Lung (tissue), 11 donors: ENCODE measurements at regions not wholly inside any gene's neighbourhood (a gene's known extent, or its start where the extent isn't known, plus 50 kb on each side); places are given as distances from the start of the nearest gene placed in this dataset.

Source experiments
- ATAC-seq: fragments of 200-7000 bp; cut with Tn5 transposase; one replicate; pipeline ENCODE4 v1.9.1; 2020; ENCODE audit warnings: moderate number of reproducible peaks; ENCODE audit not compliant: insufficient read depth, low FRiP score
- DNase-seq, 3 donors: peaks; one replicate each; pipeline ENCODE4 v3.0.0-alpha.2; 2013 to 2017
- H3K27ac ChIP-seq, 2 donors: one replicate each; pipeline ENCODE4 v1.5.1; 2013; ENCODE audit warnings: mild to moderate bottlenecking in 2 of 2, moderate library complexity in 2 of 2, control low read depth in 1 of 2, inconsistent platforms in 1 of 2, low read depth in 1 of 2, low read length in 1 of 2
- H3K27me3 ChIP-seq, 3 donors: one replicate each; pipeline ENCODE4 v1.5.1; 2013; ENCODE audit warnings: low read length in 2 of 3; ENCODE audit not compliant: control insufficient read depth in 3 of 3, insufficient read depth in 3 of 3
- H3K36me3 ChIP-seq, 4 donors: one replicate each; pipeline ENCODE4 v1.5.1; 2013; ENCODE audit warnings: low read length in 4 of 4, mild to moderate bottlenecking in 1 of 4, moderate library complexity in 1 of 4; ENCODE audit not compliant: control insufficient read depth in 4 of 4, insufficient read depth in 4 of 4
- H3K4me1 ChIP-seq, 5 donors: one replicate each; pipeline ENCODE4 v1.5.1; 2013; ENCODE audit warnings: low read length in 5 of 5, mild to moderate bottlenecking in 2 of 5, moderate library complexity in 1 of 5; ENCODE audit not compliant: control insufficient read depth in 5 of 5, insufficient read depth in 5 of 5
- H3K4me3 ChIP-seq: one replicate; pipeline ENCODE4 v1.5.1; 2013; ENCODE audit warnings: mild to moderate bottlenecking, control low read depth, moderate library complexity
- H3K9ac ChIP-seq, 2 donors: one replicate each; pipeline ENCODE4 v1.5.1; 2013; ENCODE audit warnings: low read length in 2 of 2, control low read depth in 1 of 2; ENCODE audit not compliant: insufficient read depth in 1 of 2
- H3K9me3 ChIP-seq, 4 donors: one replicate each; pipeline ENCODE4 v1.5.1; 2013; ENCODE audit warnings: low read length in 3 of 4, mild to moderate bottlenecking in 1 of 4, moderate library complexity in 1 of 4; ENCODE audit not compliant: control insufficient read depth in 4 of 4, insufficient read depth in 3 of 4
- CTCF ChIP-seq: IDR thresholded peaks from 2 replicates; pipeline ENCODE4 v1.5.1; 2012; ENCODE audit warnings: mild to moderate bottlenecking; ENCODE audit errors: control extremely low read depth, extremely low read depth
- whole genome bisulfite sequencing, 2 donors: extraction: QIAGEN DNeasy Blood & Tissue Kit; methylation state at CpG; one replicate each; pipeline ENCODE4 v1.1.7; 2013; 5-methylcytosine and 5-hydroxymethylcytosine counted together
- donor health status: control.
- donor health status: control.
- donor health status: Bipolar disorder and iron deficiency.
- donor health status: healthy.
- donor health status: DM: yes; HTN: yes; CAD: no.

GRCh38 chr11:112761911-112762706 lies 199.1 kb upstream of the NCAM1 start:
- Histone ChIP-seq H3K27me3 (no peaks in the 10 kb centered on the region), H3K4me1 (peaks cover 0 to 5% (median 0%) of the 10 kb centered on the region in 5 donors), H3K9ac (no peak overlapping the region), H3K9me3 (no peaks in the 10 kb centered on the region), H3K4me3 (no peak overlapping the region), H3K27ac (no peak overlapping the region), H3K36me3 (no peaks in the 10 kb centered on the region)
- no peak for TF ChIP-seq CTCF
- no peak for DNase-seq
- 74 to 85% methylated on average over 6 of the region's 6 CpGs for WGBS, 2 donors
- ATAC-seq = no peak

- DNase-seq = no peak
- Histone ChIP-seq H3K36me3 (no peaks in the 10 kb centered on the region), H3K27ac (no peak overlapping the region), H3K4me1 (peaks cover 0 to 5% (median 0%) of the 10 kb centered on the region in 5 donors), H3K4me3 (no peak overlapping the region), H3K27me3 (no peaks in the 10 kb centered on the region), H3K9ac (no peak overlapping the region), H3K9me3 (no peaks in the 10 kb centered on the region)
- no peak for TF ChIP-seq CTCF
- ATAC-seq = no peak
- WGBS, 2 donors = 56 to 76% methylated on average over 4 of the region's 4 CpGs
Measured at GRCh38 chr11:112762707-112763090, 198.5 kb upstream of the NCAM1 start.

- no peak for TF ChIP-seq CTCF
- H3K27me3 ChIP-seq = no peaks in the 10 kb centered on the region
- no peak overlapping the region for H3K4me3 ChIP-seq
- no peak overlapping the region for H3K27ac ChIP-seq
- WGBS, 2 donors = 92% methylated on average over 5 of the region's 5 CpGs
- no peaks in the 10 kb centered on the region for H3K9me3 ChIP-seq
- no peak overlapping the region for H3K9ac ChIP-seq
- ATAC-seq (no peak), DNase-seq (no peak)
- peaks cover 0 to 2% (median 0%) of the 10 kb centered on the region in 5 donors for H3K4me1 ChIP-seq
- no peaks in the 10 kb centered on the region for H3K36me3 ChIP-seq
Measured at GRCh38 chr11:112765337-112765736, 195.9 kb upstream of the NCAM1 start.
